Endodermal cell (in vitro differentiated cells): ENCODE measurements at regions not wholly inside any gene's neighbourhood (a gene's known extent, or its start where the extent isn't known, plus 50 kb on each side); places are given as distances from the start of the nearest gene placed in this dataset.

Experiments
- DNase-seq: peaks from one replicate; pipeline ENCODE4 v3.0.0-alpha.2; 2017
- H3K27ac ChIP-seq: 2 replicates; pipeline ENCODE4 v1.5.1; 2013; ENCODE audit warnings: mild to moderate bottlenecking, low read depth, low read length, moderate library complexity
- H3K27me3 ChIP-seq: 2 replicates; pipeline ENCODE4 v1.6.1; 2013; ENCODE audit warnings: mild to moderate bottlenecking, low read length, moderate library complexity; ENCODE audit not compliant: insufficient read depth, control insufficient read depth, poor library complexity, severe bottlenecking
- H3K36me3 ChIP-seq: 2 replicates; pipeline ENCODE4 v1.7.0; 2013; ENCODE audit warnings: mild to moderate bottlenecking, low read length, moderate library complexity; ENCODE audit not compliant: control insufficient read depth, insufficient read depth
- H3K4me1 ChIP-seq: one replicate; pipeline ENCODE4 v1.7.0; 2013; ENCODE audit warnings: low read length; ENCODE audit not compliant: control insufficient read depth, insufficient read depth
- H3K4me3 ChIP-seq: 2 replicates; pipeline ENCODE4 v1.5.1; 2013; ENCODE audit warnings: mild to moderate bottlenecking, low read length, moderate library complexity
- H3K9ac ChIP-seq: 2 replicates; pipeline ENCODE4 v1.6.1; 2013; ENCODE audit warnings: mild to moderate bottlenecking, low read length, moderate library complexity; ENCODE audit not compliant: poor library complexity, severe bottlenecking; ENCODE audit errors: extremely low read depth
- H3K9me3 ChIP-seq: 2 replicates; pipeline ENCODE4 v1.6.1; 2013; ENCODE audit warnings: mild to moderate bottlenecking, low read length, moderate library complexity; ENCODE audit not compliant: control insufficient read depth
- H3K27ac Mint-ChIP-seq: 2 replicates; pipeline ENCODE4 v1.8.0; 2020; ENCODE audit warnings: mixed read lengths
- H3K27me3 Mint-ChIP-seq: 2 replicates; pipeline ENCODE4 v1.8.0; 2021; ENCODE audit warnings: mild to moderate bottlenecking, mixed read lengths; ENCODE audit not compliant: insufficient read depth
- H3K36me3 Mint-ChIP-seq: 2 replicates; pipeline ENCODE4 v1.8.0; 2020; ENCODE audit warnings: low read depth, mixed read lengths
- H3K4me1 Mint-ChIP-seq: 2 replicates; pipeline ENCODE4 v1.8.0; 2020; ENCODE audit warnings: mixed read lengths
- H3K4me3 Mint-ChIP-seq: 2 replicates; pipeline ENCODE4 v1.8.0; 2020; ENCODE audit warnings: mild to moderate bottlenecking, moderate library complexity, mixed read lengths
- H3K9me3 Mint-ChIP-seq: 2 replicates; pipeline ENCODE4 v1.8.0; 2020; ENCODE audit warnings: mild to moderate bottlenecking, mixed read lengths
- WGBS, 2 experiments: methylation state at CpG; one replicate each; pipeline versions ENCODE4 v1.1.5 to v1.1.7; 2013; ENCODE audit warnings: missing lambda C conversion rate in 2 of 2, mixed read lengths in 1 of 2; ENCODE audit not compliant: insufficient coverage in 1 of 2, insufficient read length in 1 of 2; 5-methylcytosine and 5-hydroxymethylcytosine counted together
- TF ChIP-seq, protein P1 (sequence below): fragments of 200-600 bp; sonication (generic); conservative IDR thresholded peaks from 2 replicates; pipeline ENCODE4 v1.5.0; 2021; ENCODE audit warnings: antibody characterized with exemption, mild to moderate bottlenecking

DNA sequence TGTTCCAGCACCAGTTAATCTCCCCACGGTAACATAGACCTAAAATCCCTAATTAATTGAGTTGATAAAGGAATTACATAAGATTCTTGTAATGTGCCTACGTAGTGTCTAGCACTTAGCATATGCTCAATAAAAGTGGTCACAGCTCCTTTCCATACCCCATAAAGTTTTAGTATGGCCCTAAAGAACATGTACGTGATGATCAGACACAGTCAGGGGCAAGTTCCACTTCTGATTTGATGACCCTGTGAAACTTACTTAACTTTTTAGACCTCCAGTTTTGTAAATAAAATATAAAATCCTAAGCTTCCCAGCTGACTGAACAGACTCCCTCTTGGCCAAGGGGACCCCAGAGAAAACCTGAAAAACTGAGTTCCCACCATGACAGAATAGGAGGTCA lies 391.3 kb upstream of the ERCC4 start:
- H3K9me3 Mint-ChIP-seq, result peaks cover 4% of the 10 kb centered on the region
- TF ChIP-seq, protein P1, sequence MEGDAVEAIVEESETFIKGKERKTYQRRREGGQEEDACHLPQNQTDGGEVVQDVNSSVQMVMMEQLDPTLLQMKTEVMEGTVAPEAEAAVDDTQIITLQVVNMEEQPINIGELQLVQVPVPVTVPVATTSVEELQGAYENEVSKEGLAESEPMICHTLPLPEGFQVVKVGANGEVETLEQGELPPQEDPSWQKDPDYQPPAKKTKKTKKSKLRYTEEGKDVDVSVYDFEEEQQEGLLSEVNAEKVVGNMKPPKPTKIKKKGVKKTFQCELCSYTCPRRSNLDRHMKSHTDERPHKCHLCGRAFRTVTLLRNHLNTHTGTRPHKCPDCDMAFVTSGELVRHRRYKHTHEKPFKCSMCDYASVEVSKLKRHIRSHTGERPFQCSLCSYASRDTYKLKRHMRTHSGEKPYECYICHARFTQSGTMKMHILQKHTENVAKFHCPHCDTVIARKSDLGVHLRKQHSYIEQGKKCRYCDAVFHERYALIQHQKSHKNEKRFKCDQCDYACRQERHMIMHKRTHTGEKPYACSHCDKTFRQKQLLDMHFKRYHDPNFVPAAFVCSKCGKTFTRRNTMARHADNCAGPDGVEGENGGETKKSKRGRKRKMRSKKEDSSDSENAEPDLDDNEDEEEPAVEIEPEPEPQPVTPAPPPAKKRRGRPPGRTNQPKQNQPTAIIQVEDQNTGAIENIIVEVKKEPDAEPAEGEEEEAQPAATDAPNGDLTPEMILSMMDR, result no peak
- no peak overlapping the region for H3K4me3 ChIP-seq
- H3K27ac Mint-ChIP-seq, result peak overlapping the region; percentile 48
- H3K4me1 ChIP-seq, result no peaks in the 10 kb centered on the region
- DNase-seq, result no peak
- H3K4me3 Mint-ChIP-seq, result no peak overlapping the region
- H3K9me3 ChIP-seq, result peaks cover 11% of the 10 kb centered on the region
- H3K27ac ChIP-seq, result no peak overlapping the region
- H3K36me3 ChIP-seq, result no peaks in the 10 kb centered on the region
- H3K4me1 Mint-ChIP-seq, result peaks cover 10% of the 10 kb centered on the region
- peaks cover 2% of the 10 kb centered on the region for H3K27me3 Mint-ChIP-seq
- no peak overlapping the region for H3K9ac ChIP-seq
- H3K27me3 ChIP-seq, result no peaks in the 10 kb centered on the region
- WGBS, 2 experiments, result 75 to 90% methylated on average over 2 of the region's 3 CpGs
- H3K36me3 Mint-ChIP-seq, result no peaks in the 10 kb centered on the region

DNA sequence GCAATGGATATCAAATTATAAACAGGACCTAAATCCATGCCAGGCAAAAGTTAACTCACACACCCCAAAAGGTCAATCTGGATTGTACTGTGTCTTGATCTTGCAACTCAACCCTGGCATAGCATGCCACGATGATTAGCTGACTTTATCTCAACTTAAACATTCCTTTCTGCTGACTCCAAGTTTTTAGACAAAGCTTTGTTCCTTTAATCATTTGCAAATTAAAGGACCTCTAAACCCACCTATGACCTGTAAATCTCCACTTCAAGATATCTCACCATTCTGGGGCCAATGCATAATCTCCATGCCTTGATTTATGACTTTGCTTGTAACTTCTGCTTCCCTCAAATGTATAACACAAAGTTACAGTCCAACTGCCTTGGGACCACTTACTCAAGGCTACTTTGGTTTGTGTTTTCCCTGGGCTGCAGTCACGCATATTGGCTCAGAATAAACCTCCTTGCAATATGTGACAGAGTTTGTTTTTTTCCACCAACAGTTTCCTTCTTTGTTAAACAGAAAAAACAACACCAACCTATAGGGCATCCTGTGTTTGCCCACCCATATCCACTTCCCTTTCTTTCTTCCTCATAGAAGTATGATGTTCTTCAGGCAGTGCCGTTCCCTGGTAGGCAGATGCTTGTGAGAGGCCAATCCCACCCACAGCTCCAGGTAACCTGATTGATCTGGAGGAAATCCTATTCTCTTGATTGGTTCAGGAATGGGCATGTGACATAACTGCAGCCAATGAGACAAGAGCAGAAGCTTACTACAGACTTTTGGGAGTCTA lies 390.6 kb upstream of the ERCC4 start:
- peaks cover 11% of the 10 kb centered on the region for H3K9me3 ChIP-seq
- Mint-ChIP-seq H3K36me3 (no peaks in the 10 kb centered on the region), H3K27ac (peak overlapping the region; percentile 48), H3K9me3 (peaks cover 4% of the 10 kb centered on the region), H3K27me3 (peaks cover 2% of the 10 kb centered on the region), H3K4me1 (peaks cover 10% of the 10 kb centered on the region), H3K4me3 (no peak overlapping the region)
- no peak overlapping the region for H3K9ac ChIP-seq
- 50 to 86% methylated on average over 2 to 3 of the region's 3 CpGs for WGBS, 2 experiments
- TF ChIP-seq, protein P1, result no peak
- H3K27me3 ChIP-seq, result no peaks in the 10 kb centered on the region
- H3K27ac ChIP-seq, result no peak overlapping the region
- H3K4me1 ChIP-seq, result no peaks in the 10 kb centered on the region
- no peaks in the 10 kb centered on the region for H3K36me3 ChIP-seq
- DNase-seq, result no peak
- H3K4me3 ChIP-seq, result no peak overlapping the region

DNA sequence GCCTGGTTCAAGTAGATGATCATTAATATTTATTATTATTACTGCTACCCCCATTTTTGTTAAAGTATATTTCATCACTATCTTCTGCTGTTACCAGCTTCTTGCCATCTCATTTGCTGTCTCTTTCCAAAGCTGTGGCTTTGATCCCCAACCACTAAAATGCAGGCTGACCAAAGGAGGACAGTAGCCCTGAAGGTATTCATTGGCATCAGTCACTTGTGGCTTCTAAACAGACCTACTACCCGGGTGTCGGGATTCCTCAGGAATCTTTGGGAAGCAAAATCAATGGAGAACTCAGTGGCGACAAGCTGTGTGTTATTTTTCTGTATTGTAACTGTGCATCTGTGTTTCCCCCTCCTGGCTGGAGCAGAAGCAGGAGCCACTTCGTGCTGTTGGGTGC lies 379.2 kb upstream of the ERCC4 start:
- H3K4me1 Mint-ChIP-seq, result peaks cover 9% of the 10 kb centered on the region
- H3K27me3 Mint-ChIP-seq, result peaks cover 26% of the 10 kb centered on the region

More for the DNA sequence above, 379.2 kb upstream of the ERCC4 start:
- no peaks in the 10 kb centered on the region for H3K36me3 Mint-ChIP-seq
- Histone ChIP-seq H3K9me3 (peaks cover 6% of the 10 kb centered on the region), H3K9ac (no peak overlapping the region), H3K27ac (no peak overlapping the region), H3K4me1 (no peaks in the 10 kb centered on the region), H3K36me3 (no peaks in the 10 kb centered on the region), H3K4me3 (no peak overlapping the region), H3K27me3 (no peaks in the 10 kb centered on the region)
- H3K4me3 Mint-ChIP-seq, result no peak overlapping the region
- no peak overlapping the region for H3K27ac Mint-ChIP-seq
- 94% methylated on average over 4 of the region's 4 CpGs; no CpG with 5 or more reads in 1 of the 2 experiments for WGBS, 2 experiments
- H3K9me3 Mint-ChIP-seq, result peaks cover 8% of the 10 kb centered on the region
- TF ChIP-seq, protein P1, result no peak
- no peak for DNase-seq
